ENCODE measurements at regions not wholly inside any gene's neighbourhood (a gene's known extent, or its start where the extent isn't known, plus 50 kb on each side); places are given as distances from the start of the nearest gene placed in this dataset.

DNA sequence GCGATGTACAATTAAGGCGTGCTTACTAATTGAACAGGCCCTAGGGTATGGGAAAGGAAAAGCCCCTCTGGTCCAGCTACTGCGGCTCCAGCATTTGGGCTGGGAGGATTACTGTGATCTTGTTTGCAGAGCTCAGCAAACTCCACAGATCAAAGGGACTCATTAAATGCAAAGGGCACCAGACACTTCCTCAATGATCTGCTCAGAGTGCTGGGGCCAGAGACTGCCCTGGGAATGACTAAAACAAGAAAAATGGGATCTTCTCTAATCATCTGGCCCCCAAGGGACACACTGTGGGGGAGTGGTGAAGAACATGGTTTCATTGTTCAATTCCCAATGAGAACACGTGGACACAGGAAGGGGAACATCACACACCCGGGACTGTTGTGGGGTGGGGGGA lies 85.0 kb downstream of the MARCHF4 start:
- TF ChIP-seq EZH2 (IDR thresholded peaks at IDR 0.05) (no peak), POLR2AphosphoS5 (IDR thresholded peaks at IDR 0.05; ENCODE audit: borderline replicate concordance, low read depth, low read length) (no peak)

All from SK-N-MC (cell line).